ENCODE measurements at regions not wholly inside any gene's neighbourhood (a gene's known extent, or its start where the extent isn't known, plus 50 kb on each side); places are given as distances from the start of the nearest gene placed in this dataset.
"Not testable (repeated sequence)": the region's sequence is repeated elsewhere in the genome, so short reads cannot be mapped to it uniquely, and the experiment has no call there.

DNA sequence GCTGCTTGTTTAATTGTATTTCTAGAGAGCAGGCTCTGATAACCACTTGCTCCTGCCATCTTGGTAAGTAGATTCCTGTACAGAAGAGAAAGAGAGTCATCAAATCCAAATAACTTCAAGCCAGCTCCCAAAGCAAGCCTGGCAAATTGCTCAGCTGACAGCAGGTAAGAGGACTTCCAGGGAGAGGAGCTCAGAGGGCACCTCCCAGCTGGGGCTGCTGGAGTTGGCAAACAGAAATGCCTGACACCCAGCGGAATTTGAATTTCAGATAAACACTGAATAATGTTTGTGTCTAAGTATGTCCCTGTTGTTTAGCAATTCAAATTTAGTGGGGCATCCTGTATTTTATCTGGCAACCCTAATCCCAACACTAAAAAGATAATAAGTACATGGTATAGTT, 86.2 kb downstream of the MYL12B start:
- Histone ChIP-seq H3K4me3 (no peak overlapping the region), H3K27ac (no peak overlapping the region), H3K9me3 (no peaks in the 10 kb centered on the region), H3K36me3 (no peaks in the 10 kb centered on the region), H3K27me3 (no peaks in the 10 kb centered on the region), H3K4me1 (peaks cover 21% of the 10 kb centered on the region)
- intact Hi-C loops (cut with DNase I), result no loop called here
- TF ChIP-seq POLR2AphosphoS5 (IDR thresholded peaks at IDR 0.05; ENCODE audit: insufficient read depth in 1 of 2, low read depth in 1 of 2) (no peak), POLR2A (IDR thresholded peaks at IDR 0.05) (no peak)
- TF ChIP-seq, protein P1, sequence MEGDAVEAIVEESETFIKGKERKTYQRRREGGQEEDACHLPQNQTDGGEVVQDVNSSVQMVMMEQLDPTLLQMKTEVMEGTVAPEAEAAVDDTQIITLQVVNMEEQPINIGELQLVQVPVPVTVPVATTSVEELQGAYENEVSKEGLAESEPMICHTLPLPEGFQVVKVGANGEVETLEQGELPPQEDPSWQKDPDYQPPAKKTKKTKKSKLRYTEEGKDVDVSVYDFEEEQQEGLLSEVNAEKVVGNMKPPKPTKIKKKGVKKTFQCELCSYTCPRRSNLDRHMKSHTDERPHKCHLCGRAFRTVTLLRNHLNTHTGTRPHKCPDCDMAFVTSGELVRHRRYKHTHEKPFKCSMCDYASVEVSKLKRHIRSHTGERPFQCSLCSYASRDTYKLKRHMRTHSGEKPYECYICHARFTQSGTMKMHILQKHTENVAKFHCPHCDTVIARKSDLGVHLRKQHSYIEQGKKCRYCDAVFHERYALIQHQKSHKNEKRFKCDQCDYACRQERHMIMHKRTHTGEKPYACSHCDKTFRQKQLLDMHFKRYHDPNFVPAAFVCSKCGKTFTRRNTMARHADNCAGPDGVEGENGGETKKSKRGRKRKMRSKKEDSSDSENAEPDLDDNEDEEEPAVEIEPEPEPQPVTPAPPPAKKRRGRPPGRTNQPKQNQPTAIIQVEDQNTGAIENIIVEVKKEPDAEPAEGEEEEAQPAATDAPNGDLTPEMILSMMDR (IDR thresholded peaks at IDR 0.05), result no peak
- peak in 1 of 2 donors; percentile 58 for DNase-seq (ENCODE audit: extremely low spot score in 2 of 2)

DNA sequence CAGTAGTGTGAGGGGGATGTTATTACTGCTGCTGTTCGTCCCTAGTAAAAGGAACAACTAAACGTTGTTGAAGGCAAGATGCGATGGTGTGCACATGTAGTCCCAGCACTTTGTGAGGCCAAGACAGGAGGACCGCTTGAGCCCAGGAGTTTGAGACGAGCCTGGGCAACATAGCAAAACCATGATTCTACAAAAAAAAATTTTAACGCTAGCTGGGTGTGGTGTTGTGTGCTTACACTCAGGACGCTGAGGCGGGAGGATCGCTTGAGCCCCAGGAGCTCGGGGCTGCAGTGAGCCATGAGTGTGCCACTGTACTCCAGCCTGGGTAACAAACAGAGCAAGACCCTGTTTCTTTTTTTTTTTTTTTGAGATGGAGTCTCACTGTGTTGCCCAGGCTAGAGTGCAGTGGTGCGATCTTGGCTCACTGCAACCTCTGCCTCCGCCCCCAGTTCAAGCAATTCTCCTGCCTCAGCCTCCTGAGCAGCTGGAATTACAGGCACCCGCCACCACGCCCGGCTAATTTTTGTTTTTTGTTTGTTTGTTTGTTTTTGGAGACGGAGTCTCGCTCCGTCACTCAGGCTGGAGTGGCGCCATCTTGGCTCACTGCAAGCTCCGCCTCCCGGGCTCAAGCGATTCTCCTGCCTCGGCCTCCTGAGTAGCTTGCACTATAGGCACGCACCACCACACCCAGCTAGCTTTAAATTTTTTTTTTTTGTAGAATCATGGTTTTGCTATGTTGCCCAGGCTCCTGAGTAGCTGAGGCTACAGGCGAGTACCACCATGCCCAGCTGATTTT, 87.3 kb downstream of the MYL12B start:
- H3K36me3 ChIP-seq; H3K27ac ChIP-seq; H3K4me3 ChIP-seq; H3K27me3 ChIP-seq; DNase-seq (ENCODE audit: extremely low spot score in 2 of 2); H3K9me3 ChIP-seq; intact Hi-C loops (cut with DNase I): not testable (repeated sequence)
- peaks cover 21% of the 10 kb centered on the region for H3K4me1 ChIP-seq

DNA sequence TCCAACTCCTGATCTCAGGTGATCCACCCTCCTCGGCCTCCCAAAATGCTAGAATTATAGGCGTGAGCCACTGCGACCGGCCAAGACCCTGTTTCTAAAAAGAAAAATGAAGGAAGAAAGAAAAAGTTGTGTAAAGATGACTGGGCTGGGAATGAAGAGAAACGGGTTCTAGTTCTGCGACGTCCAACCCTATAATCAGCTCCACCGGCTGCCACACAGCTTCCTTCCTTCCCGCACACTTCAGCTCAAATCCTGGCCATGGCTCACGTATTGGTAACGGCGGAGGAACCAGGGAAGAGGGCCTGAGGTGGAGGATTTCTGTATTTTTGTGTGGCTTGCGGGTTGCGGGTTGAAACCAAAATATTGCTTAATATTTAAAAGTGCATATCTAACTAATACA, 88.1 kb downstream of the MYL12B start:
- intact Hi-C loops (cut with DNase I), result no loop called here
- no peaks in the 10 kb centered on the region for H3K9me3 ChIP-seq
- no peak overlapping the region for H3K27ac ChIP-seq

DNA sequence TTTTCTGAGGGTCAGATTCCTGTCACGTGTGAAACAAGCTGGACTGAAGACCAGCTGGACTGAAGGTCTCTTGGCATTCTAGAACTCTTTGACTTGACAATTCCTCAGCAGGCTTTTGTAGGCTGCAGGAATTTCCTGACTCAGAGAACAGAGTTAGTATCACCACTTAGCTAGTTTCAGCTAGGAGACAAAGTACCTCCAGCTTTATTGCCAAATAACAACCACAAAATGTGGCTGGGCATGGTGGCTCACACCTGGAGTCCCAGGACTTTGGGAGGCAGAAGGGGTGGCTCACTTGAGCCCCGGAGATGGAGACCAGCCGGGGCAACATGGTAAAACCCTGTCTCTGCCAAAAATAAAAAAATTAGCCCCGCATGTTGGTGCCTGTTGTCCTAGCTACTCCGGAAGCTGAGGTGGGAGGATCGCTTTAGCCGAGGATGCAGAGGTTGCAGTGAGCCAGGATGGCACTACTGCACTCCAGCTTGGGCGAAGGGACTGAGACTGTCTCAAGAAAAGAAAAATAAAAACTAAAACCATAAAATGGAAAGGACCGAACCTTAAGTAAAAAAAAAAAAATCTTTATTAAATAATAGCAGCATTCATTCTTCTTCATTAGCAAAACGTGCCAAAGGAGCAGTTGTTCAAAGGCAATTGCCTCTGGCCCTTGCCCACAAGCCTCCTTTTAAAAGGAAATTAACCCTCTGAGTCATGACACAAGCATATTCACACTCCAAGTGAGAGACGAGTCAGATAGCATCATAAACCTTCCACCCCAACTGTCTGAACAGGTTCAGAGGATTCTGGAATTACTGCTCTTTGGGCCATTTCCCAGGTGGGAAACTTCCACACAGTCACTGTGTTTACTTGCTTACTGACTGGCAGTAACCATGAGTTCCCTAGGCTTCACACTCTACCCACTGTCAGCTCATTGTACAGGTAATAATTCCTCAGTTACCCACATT, 88.9 kb downstream of the MYL12B start:
- Histone ChIP-seq H3K36me3 (no peaks in the 10 kb centered on the region), H3K27me3 (no peaks in the 10 kb centered on the region), H3K27ac (no peak overlapping the region), H3K4me1 (peaks cover 10% of the 10 kb centered on the region), H3K9me3 (no peaks in the 10 kb centered on the region), H3K4me3 (no peak overlapping the region)
- TF ChIP-seq, protein P1 (IDR thresholded peaks at IDR 0.05), result no peak
- peak in 1 of 2 donors; percentile 28 for TF ChIP-seq POLR2AphosphoS5 (IDR thresholded peaks at IDR 0.05; ENCODE audit: insufficient read depth in 1 of 2, low read depth in 1 of 2)
- intact Hi-C loops (cut with DNase I), result no loop called here
- DNase-seq (ENCODE audit: extremely low spot score in 2 of 2), result no peak

More for the DNA sequence above, 88.1 kb downstream of the MYL12B start:
- no peaks in the 10 kb centered on the region for H3K27me3 ChIP-seq
- no peaks in the 10 kb centered on the region for H3K36me3 ChIP-seq
- H3K4me1 ChIP-seq, result peaks cover 18% of the 10 kb centered on the region
- H3K4me3 ChIP-seq, result no peak overlapping the region
- DNase-seq (ENCODE audit: extremely low spot score in 2 of 2), result no peak
- TF ChIP-seq POLR2AphosphoS5 (IDR thresholded peaks at IDR 0.05; ENCODE audit: insufficient read depth in 1 of 2, low read depth in 1 of 2) (no peak), POLR2A (IDR thresholded peaks at IDR 0.05) (no peak)
- TF ChIP-seq, protein P1 (IDR thresholded peaks at IDR 0.05), result no peak

DNA sequence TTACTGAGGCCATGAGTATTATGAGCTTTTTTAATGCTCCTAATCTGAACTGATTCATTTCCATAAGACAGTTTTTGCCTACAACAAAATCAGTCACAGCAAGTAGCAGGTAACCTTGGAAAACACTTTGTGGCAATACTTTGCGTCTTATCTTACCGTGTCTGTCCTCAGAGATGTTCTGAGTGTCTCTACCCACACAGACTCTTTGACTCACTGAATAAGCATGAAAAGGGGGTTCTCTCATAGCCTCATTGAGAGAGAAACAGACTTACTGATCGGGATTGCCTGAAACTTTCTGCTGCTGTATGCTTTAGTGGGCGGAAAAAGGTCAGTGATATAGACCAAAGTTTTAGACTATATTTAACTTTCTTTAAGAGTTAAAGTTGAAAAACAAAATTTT, 92.6 kb downstream of the MYL12B start:
- DNase-seq (ENCODE audit: extremely low spot score in 2 of 2), result no peak
- no peaks in the 10 kb centered on the region for H3K4me1 ChIP-seq
- H3K27me3 ChIP-seq, result no peaks in the 10 kb centered on the region
- TF ChIP-seq POLR2A (IDR thresholded peaks at IDR 0.05), result no peak
- TF ChIP-seq POLR2AphosphoS5 (IDR thresholded peaks at IDR 0.05; ENCODE audit: insufficient read depth in 1 of 2, low read depth in 1 of 2), result no peak
- TF ChIP-seq, protein P1 (IDR thresholded peaks at IDR 0.05), result no peak
- no peak overlapping the region for H3K27ac ChIP-seq
- H3K4me3 ChIP-seq, result no peak overlapping the region
- intact Hi-C loops (cut with DNase I), result no loop called here
- H3K9me3 ChIP-seq, result no peaks in the 10 kb centered on the region
- H3K36me3 ChIP-seq, result no peaks in the 10 kb centered on the region

All from vagina (tissue), 2 donors.